ENCODE measurements at regions not wholly inside any gene's neighbourhood (a gene's known extent, or its start where the extent isn't known, plus 50 kb on each side); places are given as distances from the start of the nearest gene placed in this dataset.

DNA sequence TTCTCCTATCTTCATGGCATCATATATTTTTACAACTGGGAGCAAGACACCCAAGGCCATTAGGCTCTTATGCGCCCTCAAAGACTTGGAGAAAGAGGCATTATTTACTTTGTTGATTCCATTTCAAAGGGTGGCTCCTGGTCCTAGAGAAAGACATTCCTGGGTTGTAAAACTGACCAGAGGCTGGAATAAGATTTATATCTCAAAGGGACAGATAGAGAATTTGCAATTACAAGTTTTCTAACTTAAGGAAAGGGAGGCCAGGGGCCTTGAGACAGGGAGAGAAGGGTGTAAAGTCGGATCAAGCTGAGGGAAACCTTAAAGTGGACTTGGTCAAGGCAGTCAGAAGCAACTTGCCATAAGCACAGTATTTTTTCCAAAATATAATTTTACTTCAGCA lies 1086.0 kb downstream of the SORCS3 start:
- H2AK5ac ChIP-seq (ENCODE audit: low read depth, low read length), result no peak overlapping the region
- no peak overlapping the region for H2BK15ac ChIP-seq (ENCODE audit: low read depth, low read length)
- no peak overlapping the region for H3K14ac ChIP-seq (replicated peaks; ENCODE audit: low read depth, low read length)
- H3K9ac ChIP-seq (ENCODE audit: low read depth, low read length), result no peak overlapping the region
- dilution Hi-C loops (cut with HindIII; ENCODE audit: low sequenced_read_pairs, unreplicated experiment) (no loop called here), in situ Hi-C loops (cut with MboI; ENCODE audit: low sequenced_read_pairs) (no loop called here), intact Hi-C loops (cut with micrococcal nuclease) (no loop called here)
- H3K23ac ChIP-seq (ENCODE audit: low read depth, low read length), result no peak overlapping the region
- ChIA-PET POLR2A (ENCODE audit: unreplicated experiment) (no interaction called here), CTCF (no interaction called here)
- no CpG with 5 or more reads among the region's 2 CpGs for WGBS, 2 experiments (ENCODE audit: extremely low coverage in 2 of 2, insufficient read length in 1 of 2)
- no peak overlapping the region for H2AK9ac ChIP-seq (replicated peaks; ENCODE audit: low read depth, low read length, poor library complexity)
- no peak overlapping the region for H3K4me2 ChIP-seq (ENCODE audit: low read depth, low read length)
- TF ChIP-seq RCOR1 (IDR thresholded peaks at IDR 0.05; ENCODE audit: insufficient replicate concordance, low read length) (no peak), MXI1 (IDR thresholded peaks at IDR 0.05; ENCODE audit: borderline replicate concordance, low read depth, low read length) (no peak)
- H3K27me3 ChIP-seq (ENCODE audit: control insufficient read depth, insufficient read depth, low read length), result no peaks in the 10 kb centered on the region
- H3K27ac ChIP-seq (ENCODE audit: insufficient read depth, low read length), result no peak overlapping the region
- no peak overlapping the region for H3K4me3 ChIP-seq (ENCODE audit: insufficient read depth, low read depth, low read length)
- no peak for ATAC-seq (ENCODE audit: low read depth)
- no peak for DNase-seq
- no peaks in the 10 kb centered on the region for H3K79me1 ChIP-seq (ENCODE audit: low read depth in 1 of 2, low read length in 2 of 2)
- H4K20me1 ChIP-seq (ENCODE audit: insufficient read depth, low read length), result no peaks in the 10 kb centered on the region
- H4K5ac ChIP-seq (ENCODE audit: low read depth, low read length), result no peak overlapping the region
- no peak overlapping the region for H3K18ac ChIP-seq (ENCODE audit: low read depth, low read length)
- H2BK5ac ChIP-seq (ENCODE audit: low read depth, low read length, poor library complexity, severe bottlenecking), result no peak overlapping the region
- no peak overlapping the region for H4K8ac ChIP-seq (ENCODE audit: low read depth in 2 of 2, low read length in 2 of 2)
- H3K9me3 ChIP-seq (ENCODE audit: control insufficient read depth, insufficient read depth, low read length), result peaks cover 7% of the 10 kb centered on the region; the same call in 1 of the 2 replicates
- no TSS peak for BruUV-seq (replicated peaks)
- H3K4me1 ChIP-seq (ENCODE audit: control insufficient read depth, insufficient read depth, low read length), result no peaks in the 10 kb centered on the region
- H3K4ac ChIP-seq (ENCODE audit: low read depth, low read length), result no peak overlapping the region
- H2AFZ ChIP-seq (replicated peaks; ENCODE audit: low read length, poor library complexity), result no peak overlapping the region
- no peaks in the 10 kb centered on the region for H3K9me1 ChIP-seq (ENCODE audit: insufficient read depth, low read length)
- no peaks in the 10 kb centered on the region for H3K36me3 ChIP-seq (ENCODE audit: control insufficient read depth, insufficient read depth, low read length)
- no peak overlapping the region for H2BK20ac ChIP-seq (ENCODE audit: low read depth, low read length)
- H4K91ac ChIP-seq (ENCODE audit: insufficient read depth, low read depth, low read length), result no peak overlapping the region
- H3K56ac ChIP-seq (ENCODE audit: extremely low read depth, insufficient read depth, low read length), result no peak overlapping the region
- no peak overlapping the region for H2BK120ac ChIP-seq (ENCODE audit: low read depth, low read length)
